ENCODE measurements at regions not wholly inside any gene's neighbourhood (a gene's known extent, or its start where the extent isn't known, plus 50 kb on each side); places are given as distances from the start of the nearest gene placed in this dataset.

DNA sequence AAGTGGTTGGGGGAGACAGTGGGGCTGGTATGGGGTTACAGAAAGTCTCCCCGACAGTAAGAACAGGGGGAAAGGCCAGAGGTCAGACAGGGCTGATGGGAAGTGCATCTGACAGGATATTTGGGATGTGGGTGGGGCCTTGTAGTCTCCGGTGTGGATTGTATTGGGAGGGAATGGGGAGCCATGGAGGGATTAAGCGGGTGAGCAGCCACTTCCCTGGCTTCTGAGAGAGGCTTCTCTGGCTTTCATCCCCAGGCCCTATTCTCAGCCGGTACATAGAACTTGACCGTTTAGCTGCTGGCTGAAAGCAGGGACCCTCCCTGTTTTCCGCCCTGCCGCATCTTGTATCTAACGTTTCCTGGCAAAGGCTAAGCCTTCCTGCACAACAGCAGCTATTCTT is 222.0 kb upstream of the LHX5 start:
- no peak for TF ChIP-seq POLR2AphosphoS5 (IDR thresholded peaks at IDR 0.05)
- no peak for TF ChIP-seq CTCF (IDR thresholded peaks at IDR 0.05)
- no peak for TF ChIP-seq EP300 (IDR thresholded peaks at IDR 0.05)

All from sigmoid colon (tissue), 4 donors.